ENCODE measurements at regions not wholly inside any gene's neighbourhood (a gene's known extent, or its start where the extent isn't known, plus 50 kb on each side); places are given as distances from the start of the nearest gene placed in this dataset.
"Not testable (repeated sequence)": the region's sequence is repeated elsewhere in the genome, so short reads cannot be mapped to it uniquely, and the experiment has no call there.

- DNase-seq (ENCODE audit: low read depth), result no peak
- TF ChIP-seq CTCF (IDR thresholded peaks at IDR 0.05; ENCODE audit: insufficient read depth, low read length, poor library complexity, severe bottlenecking), result peak; percentile 96
- no peaks in the 10 kb centered on the region for H3K27me3 ChIP-seq (ENCODE audit: control insufficient read depth, insufficient read depth, low read length)
- no peak overlapping the region for H3K4me3 ChIP-seq (ENCODE audit: low read depth, low read length)
- no peaks in the 10 kb centered on the region for H3K36me3 ChIP-seq (ENCODE audit: control insufficient read depth, insufficient read depth, low read length)
Measured at GRCh38 chr1:209190591-209191261, 392.8 kb upstream of the CAMK1G start.

GRCh38 chr1:209191262-209191634 is 392.3 kb upstream of the CAMK1G start:
- Histone ChIP-seq H3K36me3 (ENCODE audit: control insufficient read depth, insufficient read depth, low read length) (no peaks in the 10 kb centered on the region), H3K27me3 (ENCODE audit: control insufficient read depth, insufficient read depth, low read length) (no peaks in the 10 kb centered on the region), H3K4me3 (ENCODE audit: low read depth, low read length) (no peak overlapping the region)
- TF ChIP-seq CTCF (IDR thresholded peaks at IDR 0.05; ENCODE audit: insufficient read depth, low read length, poor library complexity, severe bottlenecking), result no peak
- DNase-seq (ENCODE audit: low read depth), result no peak

- no peak for DNase-seq (ENCODE audit: low read depth)
- no peak for TF ChIP-seq CTCF (IDR thresholded peaks at IDR 0.05; ENCODE audit: insufficient read depth, low read length, poor library complexity, severe bottlenecking)
- no peak overlapping the region for H3K4me3 ChIP-seq (ENCODE audit: low read depth, low read length)
Measured at GRCh38 chr1:209196140-209196539, 387.4 kb upstream of the CAMK1G start.

GRCh38 chr1:209198961-209199750 is 384.4 kb upstream of the CAMK1G start:
- Histone ChIP-seq H3K27me3 (ENCODE audit: control insufficient read depth, insufficient read depth, low read length) (no peaks in the 10 kb centered on the region), H3K4me3 (ENCODE audit: low read depth, low read length) (no peak overlapping the region), H3K36me3 (ENCODE audit: control insufficient read depth, insufficient read depth, low read length) (no peaks in the 10 kb centered on the region)
- no peak for TF ChIP-seq CTCF (IDR thresholded peaks at IDR 0.05; ENCODE audit: insufficient read depth, low read length, poor library complexity, severe bottlenecking)
- DNase-seq (ENCODE audit: low read depth), result no peak

More at GRCh38 chr1:209196140-209196539, 387.4 kb upstream of the CAMK1G start:
- no peaks in the 10 kb centered on the region for H3K36me3 ChIP-seq (ENCODE audit: control insufficient read depth, insufficient read depth, low read length)
- no peaks in the 10 kb centered on the region for H3K27me3 ChIP-seq (ENCODE audit: control insufficient read depth, insufficient read depth, low read length)

- no peak overlapping the region for H3K4me3 ChIP-seq (ENCODE audit: low read depth, low read length)
- TF ChIP-seq CTCF (IDR thresholded peaks at IDR 0.05; ENCODE audit: insufficient read depth, low read length, poor library complexity, severe bottlenecking), result peak; percentile 9
- DNase-seq (ENCODE audit: low read depth), result no peak
- H3K36me3 ChIP-seq (ENCODE audit: control insufficient read depth, insufficient read depth, low read length), result no peaks in the 10 kb centered on the region
- no peaks in the 10 kb centered on the region for H3K27me3 ChIP-seq (ENCODE audit: control insufficient read depth, insufficient read depth, low read length)
Measured at GRCh38 chr1:209199822-209200221, 383.7 kb upstream of the CAMK1G start.

GRCh38 chr1:209202321-209202720 is 381.2 kb upstream of the CAMK1G start:
- H3K36me3 ChIP-seq (ENCODE audit: control insufficient read depth, insufficient read depth, low read length); H3K27me3 ChIP-seq (ENCODE audit: control insufficient read depth, insufficient read depth, low read length); H3K4me3 ChIP-seq (ENCODE audit: low read depth, low read length); DNase-seq (ENCODE audit: low read depth): not testable (repeated sequence)
